MM.1S (cell line): ENCODE measurements at regions not wholly inside any gene's neighbourhood (a gene's known extent, or its start where the extent isn't known, plus 50 kb on each side); places are given as distances from the start of the nearest gene placed in this dataset.

Experiments
- DNase-seq: peaks from one replicate; pipeline ENCODE4 v3.0.0-alpha.2; 2015
- H2AFZ ChIP-seq: fragments of 300-600 bp; sonication (generic); 2 replicates; pipeline ENCODE4 v1.6.0; 2016; ENCODE audit warnings: antibody characterized with exemption, low read length
- H3F3A ChIP-seq: fragments of 300-600 bp; sonication (generic); 2 replicates; pipeline ENCODE4 v1.6.1; 2016; ENCODE audit warnings: mild to moderate bottlenecking, antibody characterized with exemption, low read length, moderate library complexity, mixed read lengths; ENCODE audit not compliant: insufficient read depth
- H3K27ac ChIP-seq: fragments of 300-600 bp; sonication (generic); 2 replicates; pipeline ENCODE4 v1.5.1; 2016; ENCODE audit warnings: mild to moderate bottlenecking, low read length
- H3K27me3 ChIP-seq: fragments of 300-600 bp; sonication (generic); replicated peaks from 2 replicates; pipeline ENCODE4 v1.6.0; 2016; ENCODE audit warnings: low read length; ENCODE audit not compliant: insufficient read depth
- H3K36me3 ChIP-seq: fragments of 300-600 bp; sonication (generic); replicated peaks from 2 replicates; pipeline ENCODE4 v1.6.1; 2016; ENCODE audit warnings: mild to moderate bottlenecking, low read length, mixed read lengths; ENCODE audit not compliant: insufficient read depth
- H3K4me1 ChIP-seq: fragments of 300-600 bp; sonication (generic); 2 replicates; pipeline ENCODE4 v1.6.1; 2016; ENCODE audit warnings: low read length, mixed read lengths
- H3K4me2 ChIP-seq: fragments of 300-600 bp; sonication (generic); 2 replicates; pipeline ENCODE4 v1.6.0; 2016; ENCODE audit warnings: low read depth, low read length
- H3K4me3 ChIP-seq: fragments of 300-600 bp; sonication (generic); 2 replicates; pipeline ENCODE4 v1.5.1; 2016; ENCODE audit warnings: low read length, mixed read lengths
- H3K79me2 ChIP-seq: fragments of 300-600 bp; sonication (generic); 2 replicates; pipeline ENCODE4 v1.6.1; 2016; ENCODE audit warnings: mixed run types, low read length, mixed read lengths
- H3K9ac ChIP-seq: fragments of 300-600 bp; sonication (generic); 2 replicates; pipeline ENCODE4 v1.6.1; 2016; ENCODE audit warnings: low read length, mixed read lengths
- H3K9me2 ChIP-seq: fragments of 300-600 bp; sonication (generic); replicated peaks from 2 replicates; pipeline ENCODE4 v1.6.1; 2016; ENCODE audit warnings: mild to moderate bottlenecking, low read length, mixed read lengths; ENCODE audit not compliant: insufficient read depth
- H3K9me3 ChIP-seq: fragments of 300-600 bp; sonication (generic); replicated peaks from 2 replicates; pipeline ENCODE4 v1.6.1; 2016; ENCODE audit warnings: mild to moderate bottlenecking, low read length, mixed read lengths; ENCODE audit not compliant: insufficient read depth
- H4K20me1 ChIP-seq: fragments of 300-600 bp; sonication (generic); 2 replicates; pipeline ENCODE4 v1.6.1; 2016; ENCODE audit warnings: mild to moderate bottlenecking, low read length, moderate library complexity, mixed read lengths; ENCODE audit not compliant: insufficient read depth
- CTCF ChIP-seq: fragments of 300-600 bp; sonication (generic); IDR thresholded peaks from 2 replicates; pipeline ENCODE4 v1.5.1; 2016; ENCODE audit warnings: antibody characterized with exemption, low read length, mixed read lengths
- EZH2 ChIP-seq: fragments of 300-600 bp; sonication (generic); optimal IDR thresholded peaks from 2 replicates; pipeline ENCODE3; 2017; ENCODE audit warnings: low read depth, mild to moderate bottlenecking, antibody characterized with exemption, low read length, mixed read lengths
- EZH2phosphoT487 ChIP-seq: fragments of 300-600 bp; sonication (generic); IDR thresholded peaks from 2 replicates; pipeline ENCODE4 v1.6.1; 2018; ENCODE audit warnings: antibody characterized with exemption, low read length

DNA sequence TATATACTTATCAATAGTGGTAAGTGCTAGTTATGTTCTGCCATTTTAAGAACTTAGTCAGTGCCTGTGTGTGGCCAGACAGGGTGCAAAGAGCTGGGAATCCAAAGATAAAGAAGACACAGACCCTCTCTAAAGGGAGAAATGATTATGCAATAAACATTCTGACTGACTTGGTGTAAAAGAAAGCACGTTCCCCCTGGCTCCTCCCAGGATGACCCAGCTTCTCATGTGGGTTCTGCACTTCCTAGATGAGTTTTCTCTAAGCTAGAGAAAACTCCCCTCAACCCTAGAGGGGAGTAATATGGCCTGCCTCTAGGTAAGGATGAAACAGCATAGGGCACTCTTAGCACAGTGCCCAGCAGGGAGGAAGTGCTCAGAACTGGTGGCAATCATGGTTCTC is 231.2 kb downstream of the VRK1 start:
- H3K9me3 ChIP-seq: no peaks in the 10 kb centered on the region
- no peak overlapping the region for H3K9ac ChIP-seq
- H4K20me1 ChIP-seq: no peaks in the 10 kb centered on the region
- no peaks in the 10 kb centered on the region for H3K36me3 ChIP-seq
- H3K27me3 ChIP-seq: no peaks in the 10 kb centered on the region
- no peaks in the 10 kb centered on the region for H3K9me2 ChIP-seq
- no peaks in the 10 kb centered on the region for H3F3A ChIP-seq
- H3K4me1 ChIP-seq: no peaks in the 10 kb centered on the region
- H2AFZ ChIP-seq: no peak overlapping the region
- H3K4me2 ChIP-seq: no peak overlapping the region
- TF ChIP-seq EZH2phosphoT487 (no peak), CTCF (no peak), EZH2 (no peak)
- DNase-seq: no peak
- H3K79me2 ChIP-seq: no peaks in the 10 kb centered on the region
- no peak overlapping the region for H3K4me3 ChIP-seq
- H3K27ac ChIP-seq: no peak overlapping the region

DNA sequence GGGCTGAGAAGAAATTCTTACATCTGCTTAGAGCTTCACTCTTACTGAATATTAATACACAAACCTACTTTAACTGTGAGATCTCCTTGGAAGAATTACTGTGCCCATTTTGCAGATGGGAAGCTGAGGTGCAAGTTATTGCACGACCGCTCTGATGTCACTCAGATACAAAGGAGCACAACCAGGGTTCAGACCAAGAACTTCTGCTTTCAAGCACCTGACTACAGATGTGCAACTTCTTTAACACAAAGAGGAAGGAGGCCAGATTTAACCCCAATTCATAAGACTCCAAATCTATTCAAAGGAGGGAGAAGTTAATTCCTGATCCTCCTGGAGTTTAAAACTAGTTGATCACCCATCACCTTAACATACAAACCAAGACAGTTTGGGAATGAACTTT is 232.6 kb downstream of the VRK1 start:
- Histone ChIP-seq H3K4me3 (no peak overlapping the region), H3K4me2 (no peak overlapping the region)

DNA sequence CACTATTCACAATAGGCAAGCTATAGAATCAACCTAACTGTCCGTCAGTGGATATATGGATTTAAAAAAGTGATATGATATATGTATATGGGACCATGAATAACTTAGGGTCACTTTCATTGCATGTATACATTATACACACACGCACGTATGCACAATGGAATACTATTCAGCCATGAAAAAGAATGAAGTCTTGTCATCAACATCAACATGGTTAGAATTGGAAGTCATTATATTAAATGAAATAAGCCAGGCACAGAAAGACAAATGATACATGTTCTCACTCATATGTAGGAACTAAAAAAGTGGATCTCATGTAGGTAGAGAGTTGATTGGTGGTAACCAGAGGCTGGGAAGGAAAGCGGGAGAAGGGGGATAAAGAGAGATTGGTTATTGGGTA is 234.3 kb downstream of the VRK1 start:
- Histone ChIP-seq H3K4me3 (no peak overlapping the region), H3K36me3 (no peaks in the 10 kb centered on the region), H3K27ac (no peak overlapping the region), H3K9ac (no peak overlapping the region), H3K27me3 (no peaks in the 10 kb centered on the region), H3K9me3 (no peaks in the 10 kb centered on the region), H3K79me2 (no peaks in the 10 kb centered on the region), H4K20me1 (no peaks in the 10 kb centered on the region), H3F3A (no peaks in the 10 kb centered on the region), H3K4me2 (no peak overlapping the region), H2AFZ (no peak overlapping the region), H3K4me1 (no peaks in the 10 kb centered on the region), H3K9me2 (no peaks in the 10 kb centered on the region)
- TF ChIP-seq CTCF (no peak), EZH2 (no peak), EZH2phosphoT487 (no peak)
- DNase-seq: no peak

More for the DNA sequence above, 232.6 kb downstream of the VRK1 start:
- Histone ChIP-seq H3K79me2 (no peaks in the 10 kb centered on the region), H3K9ac (no peak overlapping the region), H3K4me1 (no peaks in the 10 kb centered on the region), H4K20me1 (no peaks in the 10 kb centered on the region), H3K9me3 (no peaks in the 10 kb centered on the region), H3F3A (no peaks in the 10 kb centered on the region), H3K36me3 (no peaks in the 10 kb centered on the region), H2AFZ (no peak overlapping the region), H3K27ac (no peak overlapping the region), H3K27me3 (no peaks in the 10 kb centered on the region), H3K9me2 (no peaks in the 10 kb centered on the region)
- TF ChIP-seq EZH2 (no peak), CTCF (no peak)
- DNase-seq: no peak
